Breast epithelium (tissue), 3 donors: ENCODE measurements at regions not wholly inside any gene's neighbourhood (a gene's known extent, or its start where the extent isn't known, plus 50 kb on each side); places are given as distances from the start of the nearest gene placed in this dataset.

Source experiments
- POLR2AphosphoS5 ChIP-seq, 3 donors: sonication (generic); formaldehyde crosslinking; IDR thresholded peaks; one replicate each; pipeline ENCODE4 v1.6.1; 2017; ENCODE audit warnings: antibody characterized with exemption in 3 of 3
- TF ChIP-seq, protein P1 (sequence below), 3 donors: fragments of 450-650 bp; IDR thresholded peaks; one replicate each; pipeline ENCODE4 v1.5.1; 2016 to 2017; ENCODE audit warnings: antibody characterized with exemption in 3 of 3, mild to moderate bottlenecking in 3 of 3, moderate library complexity in 3 of 3

GRCh38 chr4:187274153-187274552 is 550.5 kb upstream of the FAT1 start:
- TF ChIP-seq, protein P1, sequence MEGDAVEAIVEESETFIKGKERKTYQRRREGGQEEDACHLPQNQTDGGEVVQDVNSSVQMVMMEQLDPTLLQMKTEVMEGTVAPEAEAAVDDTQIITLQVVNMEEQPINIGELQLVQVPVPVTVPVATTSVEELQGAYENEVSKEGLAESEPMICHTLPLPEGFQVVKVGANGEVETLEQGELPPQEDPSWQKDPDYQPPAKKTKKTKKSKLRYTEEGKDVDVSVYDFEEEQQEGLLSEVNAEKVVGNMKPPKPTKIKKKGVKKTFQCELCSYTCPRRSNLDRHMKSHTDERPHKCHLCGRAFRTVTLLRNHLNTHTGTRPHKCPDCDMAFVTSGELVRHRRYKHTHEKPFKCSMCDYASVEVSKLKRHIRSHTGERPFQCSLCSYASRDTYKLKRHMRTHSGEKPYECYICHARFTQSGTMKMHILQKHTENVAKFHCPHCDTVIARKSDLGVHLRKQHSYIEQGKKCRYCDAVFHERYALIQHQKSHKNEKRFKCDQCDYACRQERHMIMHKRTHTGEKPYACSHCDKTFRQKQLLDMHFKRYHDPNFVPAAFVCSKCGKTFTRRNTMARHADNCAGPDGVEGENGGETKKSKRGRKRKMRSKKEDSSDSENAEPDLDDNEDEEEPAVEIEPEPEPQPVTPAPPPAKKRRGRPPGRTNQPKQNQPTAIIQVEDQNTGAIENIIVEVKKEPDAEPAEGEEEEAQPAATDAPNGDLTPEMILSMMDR (IDR thresholded peaks at IDR 0.05), result no peak
- TF ChIP-seq POLR2AphosphoS5 (IDR thresholded peaks at IDR 0.05), result no peak
